Stomach smooth muscle (tissue), 2 donors: ENCODE measurements at regions not wholly inside any gene's neighbourhood (a gene's known extent, or its start where the extent isn't known, plus 50 kb on each side); places are given as distances from the start of the nearest gene placed in this dataset.
"Not testable (repeated sequence)": the region's sequence is repeated elsewhere in the genome, so short reads cannot be mapped to it uniquely, and the experiment has no call there.

Source experiments
- H3K27ac ChIP-seq: one replicate; pipeline ENCODE4 v1.7.0; 2013; ENCODE audit warnings: mild to moderate bottlenecking, low read length, inconsistent platforms
- H3K27me3 ChIP-seq, 2 donors: one replicate each; pipeline ENCODE4 v1.7.0; 2013; ENCODE audit warnings: low read length in 2 of 2; ENCODE audit not compliant: insufficient read depth in 2 of 2, control insufficient read depth in 1 of 2
- H3K36me3 ChIP-seq, 2 donors: one replicate each; pipeline ENCODE4 v1.7.0; 2013; ENCODE audit warnings: low read length in 2 of 2; ENCODE audit not compliant: control insufficient read depth in 2 of 2, insufficient read depth in 2 of 2
- H3K4me1 ChIP-seq: one replicate; pipeline ENCODE4 v1.7.0; 2013; ENCODE audit warnings: low read length; ENCODE audit not compliant: control insufficient read depth, insufficient read depth
- H3K4me3 ChIP-seq, 2 donors: one replicate each; pipeline ENCODE4 v1.7.0; 2013; ENCODE audit warnings: low read length in 2 of 2
- H3K9ac ChIP-seq, 2 donors: one replicate each; pipeline ENCODE4 v1.7.0; 2013; ENCODE audit warnings: low read length in 2 of 2, mild to moderate bottlenecking in 1 of 2
- H3K9me3 ChIP-seq, 2 donors: one replicate each; pipeline ENCODE4 v1.7.0; 2013; ENCODE audit warnings: low read length in 2 of 2; ENCODE audit not compliant: control insufficient read depth in 2 of 2
- donor health status: healthy.
- donor health status: Pancreatic carcinoma.

DNA sequence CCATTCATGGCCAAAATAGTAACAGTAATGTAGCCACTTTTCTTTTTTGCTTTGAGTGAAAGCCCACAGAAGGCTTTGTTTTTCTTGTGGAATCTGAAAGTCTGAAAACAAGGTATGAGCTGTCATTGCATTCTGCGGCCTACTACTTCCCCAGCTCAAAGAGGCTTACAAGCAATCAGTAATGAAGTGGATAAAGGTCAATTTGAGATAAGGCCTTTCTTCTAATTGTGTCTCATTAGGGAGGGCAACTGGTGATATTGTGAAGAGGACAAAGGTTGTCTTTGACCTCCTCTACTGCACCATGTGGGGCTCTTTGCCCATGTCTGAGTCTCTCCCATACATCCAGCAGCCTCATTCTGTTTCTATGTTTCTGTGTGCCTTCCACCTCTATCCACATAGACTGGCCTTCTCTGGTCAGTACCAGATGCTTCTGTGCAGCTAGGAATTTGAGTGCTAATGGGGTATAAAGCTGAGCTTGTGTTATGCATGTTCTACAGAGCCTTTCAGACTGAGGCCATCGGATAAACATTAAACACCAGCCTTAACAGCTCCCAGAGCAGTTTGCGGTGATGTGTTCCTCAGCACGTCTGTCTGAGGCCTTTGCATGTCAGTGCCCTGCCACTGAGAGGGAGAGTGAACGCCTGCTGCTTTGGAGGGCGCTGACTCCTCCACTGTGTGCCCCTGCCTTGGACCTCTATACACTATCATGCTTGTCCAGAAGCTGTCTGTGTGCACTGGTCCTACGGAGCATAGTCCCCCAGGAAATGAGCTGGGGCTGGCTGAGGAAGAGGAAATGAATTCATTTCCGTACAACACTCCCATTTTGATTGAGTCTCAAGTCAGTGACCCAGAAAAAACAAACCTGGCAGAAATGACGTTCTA lies 80.2 kb downstream of the SH2D1A start:
- H3K36me3 ChIP-seq: no peaks in the 10 kb centered on the region
- no peaks in the 10 kb centered on the region for H3K27me3 ChIP-seq
- H3K27ac ChIP-seq: no peak overlapping the region
- H3K4me1 ChIP-seq: no peaks in the 10 kb centered on the region
- no peak overlapping the region for H3K4me3 ChIP-seq
- H3K9ac ChIP-seq: no peak overlapping the region
- peaks cover 0 to 7% of the 10 kb centered on the region in 2 donors for H3K9me3 ChIP-seq

DNA sequence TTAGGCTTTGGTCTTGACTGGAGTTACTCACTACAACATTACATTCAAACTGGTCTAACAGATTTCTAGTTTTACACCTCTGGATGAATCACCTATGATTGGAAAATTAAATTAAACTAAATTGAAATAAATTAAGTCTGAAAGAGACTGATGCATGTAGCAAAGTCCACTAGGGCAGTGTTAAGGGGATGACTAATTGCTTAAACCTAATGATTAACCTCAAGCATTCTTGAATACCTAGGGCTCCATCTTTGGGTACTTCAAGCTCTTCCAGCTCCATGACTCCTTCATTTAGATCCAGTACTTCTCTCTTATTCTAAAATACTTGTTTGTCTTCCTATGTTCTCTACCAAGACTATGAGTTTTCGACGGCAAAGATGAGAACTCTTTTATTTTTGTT lies 86.8 kb downstream of the SH2D1A start:
- H3K4me1 ChIP-seq: no peaks in the 10 kb centered on the region
- no peak overlapping the region for H3K27ac ChIP-seq
- H3K9me3 ChIP-seq: no peaks in the 10 kb centered on the region
- no peak overlapping the region for H3K9ac ChIP-seq
- no peak overlapping the region for H3K4me3 ChIP-seq
- no peaks in the 10 kb centered on the region for H3K36me3 ChIP-seq
- H3K27me3 ChIP-seq: no peaks in the 10 kb centered on the region

DNA sequence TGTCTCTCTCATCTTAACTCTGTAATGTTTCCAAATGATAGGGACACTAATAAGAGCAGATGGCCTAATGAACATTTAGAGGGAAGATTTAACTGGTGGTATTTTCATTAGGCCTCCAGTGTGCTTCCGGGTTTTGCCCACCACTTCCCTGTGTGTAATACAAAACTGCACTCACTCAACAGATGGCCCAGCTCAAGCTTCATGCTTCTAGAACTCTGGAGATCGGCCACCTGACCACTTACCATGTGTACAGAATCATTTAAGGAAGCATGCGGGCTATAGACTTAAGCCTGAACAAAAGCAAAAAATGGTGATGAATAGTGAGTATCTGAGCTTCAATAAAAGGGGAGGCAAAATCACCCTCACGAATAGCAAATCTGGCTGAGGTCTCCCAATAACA lies 89.3 kb downstream of the SH2D1A start:
- no peaks in the 10 kb centered on the region for H3K36me3 ChIP-seq
- no peak overlapping the region for H3K9ac ChIP-seq
- H3K4me1 ChIP-seq: no peaks in the 10 kb centered on the region
- H3K27me3 ChIP-seq: no peaks in the 10 kb centered on the region
- H3K27ac ChIP-seq: no peak overlapping the region
- no peak overlapping the region for H3K4me3 ChIP-seq
- H3K9me3 ChIP-seq: no peaks in the 10 kb centered on the region

DNA sequence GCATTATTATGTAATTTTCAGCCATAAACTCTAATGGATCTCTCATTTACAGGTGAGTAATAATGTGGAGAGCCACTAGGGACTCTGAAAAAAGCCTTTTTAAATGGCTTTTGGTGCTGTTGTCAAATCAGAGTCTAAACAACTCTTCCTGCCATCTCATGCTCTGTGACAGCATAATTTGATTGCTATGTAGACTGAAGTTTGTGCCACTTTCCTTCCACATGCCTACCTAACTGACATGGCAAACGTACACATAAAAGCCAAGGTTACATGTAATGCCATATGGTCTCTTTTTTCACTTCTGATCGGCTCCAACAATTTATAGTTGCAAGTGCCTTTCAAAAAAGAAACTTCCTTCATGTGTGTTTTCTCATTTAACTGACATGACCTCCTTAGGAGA lies 94.3 kb downstream of the SH2D1A start:
- Histone ChIP-seq H3K4me3 (no peak overlapping the region), H3K9ac (no peak overlapping the region), H3K27me3 (no peaks in the 10 kb centered on the region), H3K9me3 (no peaks in the 10 kb centered on the region), H3K4me1 (no peaks in the 10 kb centered on the region), H3K27ac (no peak overlapping the region), H3K36me3 (no peaks in the 10 kb centered on the region)

DNA sequence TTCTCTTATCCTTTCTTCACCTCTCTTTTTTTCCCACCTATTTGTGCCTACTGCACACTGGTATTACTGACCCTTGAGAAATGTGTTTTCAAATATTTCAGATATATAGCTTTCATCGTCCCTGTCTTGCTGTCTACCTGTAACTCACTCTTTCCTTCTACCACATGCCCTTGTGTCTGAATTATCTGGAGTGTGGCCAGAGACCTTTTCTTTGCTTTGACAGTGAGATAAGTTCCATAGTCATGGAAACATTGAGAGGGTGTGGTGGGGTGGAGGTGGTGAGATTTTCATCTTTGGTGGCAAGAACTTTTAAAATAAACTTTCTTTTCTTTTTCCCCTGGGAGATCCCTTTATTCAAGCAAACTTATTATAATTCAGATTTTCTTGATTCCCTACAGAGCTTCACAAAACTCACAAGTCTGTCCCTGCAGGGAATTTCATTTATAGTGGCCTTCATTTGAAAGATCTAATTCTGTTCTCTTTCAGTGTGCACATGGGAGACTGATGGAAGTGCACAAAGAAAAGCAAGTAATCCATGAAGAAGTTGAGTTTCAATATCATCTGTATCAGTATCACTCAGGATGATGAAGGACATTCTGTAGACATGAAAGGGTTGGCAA lies 95.7 kb downstream of the SH2D1A start:
- H3K27ac ChIP-seq: no peak overlapping the region
- no peak overlapping the region for H3K9ac ChIP-seq

DNA sequence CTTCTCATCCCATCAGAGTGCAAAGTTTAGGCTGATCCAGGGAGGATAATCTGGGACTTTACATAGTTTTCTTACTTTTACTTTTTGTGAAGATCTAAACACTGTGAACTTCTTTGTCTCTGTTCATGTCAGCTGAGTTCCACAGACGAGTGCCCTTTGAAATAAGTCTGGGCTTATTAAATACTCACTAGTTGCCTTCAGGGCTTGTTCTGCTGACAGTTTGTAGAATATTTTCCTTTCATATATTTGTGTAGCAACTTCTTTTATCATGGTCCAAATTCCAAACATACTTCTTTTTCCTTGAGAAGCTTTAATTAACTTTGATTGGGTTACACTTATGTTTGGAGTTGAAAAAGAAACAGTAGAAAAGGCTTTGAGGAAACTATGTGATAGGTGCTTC lies 109.6 kb downstream of the SH2D1A start:
- H3K9me3 ChIP-seq: no peaks in the 10 kb centered on the region
- H3K9ac ChIP-seq: no peak overlapping the region
- no peaks in the 10 kb centered on the region for H3K27me3 ChIP-seq
- no peaks in the 10 kb centered on the region for H3K4me1 ChIP-seq
- H3K27ac ChIP-seq: no peak overlapping the region
- H3K36me3 ChIP-seq: no peaks in the 10 kb centered on the region
- H3K4me3 ChIP-seq: no peak overlapping the region

More for the DNA sequence above, 95.7 kb downstream of the SH2D1A start:
- H3K4me1 ChIP-seq: no peaks in the 10 kb centered on the region
- H3K9me3 ChIP-seq: no peaks in the 10 kb centered on the region
- no peaks in the 10 kb centered on the region for H3K36me3 ChIP-seq
- no peaks in the 10 kb centered on the region for H3K27me3 ChIP-seq
- no peak overlapping the region for H3K4me3 ChIP-seq

DNA sequence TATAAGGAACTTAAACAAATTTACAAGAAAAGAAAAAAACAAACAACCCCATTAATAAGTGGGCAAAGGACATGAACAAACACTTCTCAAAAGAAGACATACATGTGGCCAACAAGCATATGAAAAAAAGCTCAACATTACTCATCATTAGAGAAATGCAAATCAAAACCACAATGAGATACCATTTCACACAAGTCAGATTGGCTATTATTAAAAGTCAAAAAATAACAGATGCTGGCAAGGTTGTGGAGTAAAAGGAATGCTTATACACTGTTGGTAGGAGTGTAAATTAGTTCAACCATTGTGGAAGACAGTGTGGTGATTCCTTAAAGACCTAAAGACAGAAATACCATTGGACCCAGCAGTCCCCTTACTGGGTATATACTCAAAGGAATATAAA lies 113.5 kb downstream of the SH2D1A start:
- H3K9ac ChIP-seq, H3K36me3 ChIP-seq, H3K27ac ChIP-seq, H3K27me3 ChIP-seq, H3K4me1 ChIP-seq, H3K4me3 ChIP-seq, H3K9me3 ChIP-seq: not testable (repeated sequence)

DNA sequence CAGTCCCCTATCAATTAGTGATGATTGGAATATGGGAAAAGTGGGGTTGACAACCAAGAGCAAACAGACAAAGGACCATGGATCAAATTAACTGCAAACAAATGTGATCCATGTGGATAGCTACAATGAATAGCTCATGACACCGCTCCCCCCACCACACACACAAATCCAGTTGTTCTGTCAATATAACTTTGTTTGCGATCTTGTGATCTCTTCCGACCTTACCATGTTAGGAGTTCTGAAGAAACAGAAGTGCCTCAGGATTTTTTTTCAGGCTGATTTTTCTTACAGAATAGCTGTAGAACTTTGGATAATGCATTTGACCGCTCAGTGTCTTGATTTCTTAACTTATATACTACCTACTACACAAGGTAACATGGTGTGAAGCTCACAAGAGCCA lies 116.6 kb downstream of the SH2D1A start:
- Histone ChIP-seq H3K9me3 (no peaks in the 10 kb centered on the region), H3K36me3 (no peaks in the 10 kb centered on the region), H3K27ac (no peak overlapping the region), H3K4me3 (no peak overlapping the region), H3K27me3 (no peaks in the 10 kb centered on the region), H3K4me1 (no peaks in the 10 kb centered on the region), H3K9ac (no peak overlapping the region)

DNA sequence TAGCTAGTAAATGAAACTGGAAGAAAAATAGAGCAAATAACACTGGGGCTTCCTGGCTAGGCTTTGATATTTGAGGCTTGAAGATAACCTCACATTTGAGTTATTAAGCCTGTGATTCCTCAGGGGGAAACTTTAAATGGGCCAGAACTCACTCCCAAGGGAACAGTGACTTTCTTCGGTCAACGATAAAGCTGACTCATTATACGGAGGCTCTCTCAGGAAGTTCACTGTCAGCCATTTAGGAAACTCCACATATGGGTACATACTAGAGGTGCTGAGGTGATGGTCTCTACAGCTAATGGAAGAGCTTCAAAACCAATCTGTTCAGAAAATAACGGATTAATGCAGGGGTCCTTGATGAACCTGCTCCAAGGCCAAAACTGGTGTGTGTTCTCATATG lies 120.8 kb downstream of the SH2D1A start:
- H3K4me1 ChIP-seq: no peaks in the 10 kb centered on the region
- H3K9ac ChIP-seq: no peak overlapping the region
- no peaks in the 10 kb centered on the region for H3K36me3 ChIP-seq
- H3K4me3 ChIP-seq: no peak overlapping the region
- no peak overlapping the region for H3K27ac ChIP-seq
- no peaks in the 10 kb centered on the region for H3K9me3 ChIP-seq
- no peaks in the 10 kb centered on the region for H3K27me3 ChIP-seq

DNA sequence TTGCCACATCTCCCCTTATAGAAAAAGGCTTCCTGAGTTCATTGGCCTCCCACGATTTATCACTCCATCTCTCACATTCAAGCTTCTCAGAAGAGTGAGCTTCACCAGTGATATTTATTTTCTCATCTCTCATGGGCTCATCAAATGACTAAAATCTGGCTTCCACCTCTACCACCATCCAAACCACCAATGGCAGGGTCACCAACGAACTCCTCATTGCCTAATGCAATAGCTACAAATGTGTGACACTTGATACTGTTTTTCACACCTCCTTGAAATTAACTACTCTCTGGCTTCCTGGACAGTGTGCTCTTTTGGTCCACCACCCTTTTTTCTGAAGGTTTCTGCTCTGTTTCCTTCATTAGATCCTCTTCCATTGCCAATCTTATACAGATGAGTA lies 129.0 kb downstream of the SH2D1A start:
- H3K4me1 ChIP-seq: no peaks in the 10 kb centered on the region
- no peak overlapping the region for H3K27ac ChIP-seq
- H3K9ac ChIP-seq: no peak overlapping the region
- no peak overlapping the region for H3K4me3 ChIP-seq
- no peaks in the 10 kb centered on the region for H3K9me3 ChIP-seq
- no peaks in the 10 kb centered on the region for H3K36me3 ChIP-seq
- H3K27me3 ChIP-seq: no peaks in the 10 kb centered on the region

DNA sequence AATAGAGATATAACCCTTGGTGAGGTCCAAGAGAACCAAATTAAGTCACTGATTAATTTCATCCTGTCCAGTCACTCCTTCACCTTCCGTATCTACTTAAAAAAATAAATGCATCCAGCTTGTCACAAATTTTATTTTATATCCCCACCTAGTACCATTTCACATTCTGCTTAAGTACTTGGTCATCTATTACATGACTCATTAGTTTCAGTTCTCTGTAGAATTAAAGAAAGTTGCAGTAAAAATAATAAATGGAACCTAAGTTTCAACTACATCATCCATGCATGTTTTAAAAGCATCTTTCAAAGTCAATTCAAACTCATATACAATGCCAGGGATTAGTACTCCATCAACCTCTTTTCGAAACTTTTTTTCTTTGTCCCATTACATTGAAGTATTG lies 130.2 kb downstream of the SH2D1A start:
- Histone ChIP-seq H3K4me1 (no peaks in the 10 kb centered on the region), H3K9me3 (no peaks in the 10 kb centered on the region), H3K9ac (no peak overlapping the region), H3K27ac (no peak overlapping the region), H3K4me3 (no peak overlapping the region), H3K27me3 (no peaks in the 10 kb centered on the region), H3K36me3 (no peaks in the 10 kb centered on the region)
